Upper lobe of left lung (tissue), 6 donors: ENCODE measurements at regions not wholly inside any gene's neighbourhood (a gene's known extent, or its start where the extent isn't known, plus 50 kb on each side); places are given as distances from the start of the nearest gene placed in this dataset.

ENCODE experiments used
- ATAC-seq, 2 donors: fragments of 200-7000 bp; cut with Tn5 transposase; one replicate each; pipeline ENCODE4 v1.9.1; 2022; ENCODE audit warnings: mild to moderate bottlenecking in 2 of 2, moderate library complexity in 2 of 2; ENCODE audit not compliant: low FRiP score in 2 of 2
- DNase-seq, 2 donors: peaks; one replicate each; pipeline ENCODE4 v3.0.0-alpha.2; 2019 to 2020
- H3K27ac ChIP-seq, 4 donors: fragments of 200-600 bp; sonication (generic); one replicate each; pipeline ENCODE4 v1.5.1; 2016 to 2019
- H3K27me3 ChIP-seq, 4 donors: fragments of 200-600 bp; sonication (generic); one replicate each; pipeline ENCODE4 v1.5.1; 2017 to 2019
- H3K36me3 ChIP-seq, 4 donors: fragments of 200-600 bp; sonication (generic); one replicate each; pipeline ENCODE4 v1.5.1; 2016 to 2019
- H3K4me1 ChIP-seq, 4 donors: fragments of 200-600 bp; sonication (generic); one replicate each; pipeline ENCODE4 v1.5.1; 2018 to 2019
- H3K4me3 ChIP-seq, 4 donors: fragments of 200-600 bp; sonication (generic); one replicate each; pipeline ENCODE4 v1.5.1; 2017 to 2019; ENCODE audit warnings: mild to moderate bottlenecking in 2 of 4, moderate library complexity in 1 of 4
- H3K9me3 ChIP-seq, 4 donors: fragments of 200-600 bp; sonication (generic); one replicate each; pipeline ENCODE4 v1.5.1; 2018 to 2019
- CTCF ChIP-seq, 6 experiments: fragments of 450-650 bp in 4 of 6; fragments of 200-600 bp in 2 of 6; sonication (generic) in 2 of 6; IDR thresholded peaks; one replicate each; pipeline ENCODE4 v1.5.1; 2016 to 2019; ENCODE audit warnings: antibody characterized with exemption in 6 of 6
- EP300 ChIP-seq, 4 donors: sonication (generic); formaldehyde crosslinking; IDR thresholded peaks; one replicate each; pipeline ENCODE4 v1.5.1; 2017; ENCODE audit warnings: antibody characterized with exemption in 4 of 4, control low read depth in 2 of 4
- POLR2A ChIP-seq, 4 donors: fragments of 450-650 bp; IDR thresholded peaks; one replicate each; pipeline ENCODE4 v1.5.1; 2016 to 2017; ENCODE audit warnings: antibody characterized with exemption in 4 of 4, mild to moderate bottlenecking in 2 of 4
- POLR2AphosphoS5 ChIP-seq, 2 donors: sonication (generic); formaldehyde crosslinking; IDR thresholded peaks; one replicate each; pipeline ENCODE4 v1.5.1; 2017; ENCODE audit warnings: antibody characterized with exemption in 2 of 2
- WGBS, 2 donors: methylation state at CpG; one replicate each; pipeline ENCODE4 v1.1.5; 2017 to 2018; 5-methylcytosine and 5-hydroxymethylcytosine counted together
- donor health status: DM: no; HTN: no; CAD: no; lungs with moderate emphysema.
- donor health status: DM: no; HTN: yes; CAD: no; lungs with severe emphysema.

DNA sequence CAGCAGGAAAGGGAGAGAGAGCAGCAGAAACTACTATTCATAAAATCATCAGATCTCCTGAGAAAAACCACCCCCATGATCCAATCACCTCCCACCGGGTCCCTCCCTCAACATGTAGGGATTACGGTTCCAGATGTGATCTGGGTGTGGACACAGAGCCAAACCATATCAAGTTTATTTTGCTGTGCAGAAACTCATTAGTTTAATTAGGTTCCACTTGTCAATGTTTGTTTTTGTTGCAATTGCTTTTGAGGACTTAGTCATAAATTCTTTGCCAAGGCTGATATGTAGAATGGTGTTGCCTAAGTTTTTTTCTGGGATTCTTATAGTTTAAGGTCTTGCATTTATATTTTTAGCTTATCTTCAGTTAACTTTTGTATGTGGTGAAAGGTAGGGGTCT lies 422.0 kb upstream of the HS3ST5 start:
- DNase-seq (no peak), ATAC-seq (no peak)
- no peaks in the 10 kb centered on the region for H3K4me1 ChIP-seq
- H3K9me3 ChIP-seq, result no peaks in the 10 kb centered on the region
- H3K36me3 ChIP-seq, result no peaks in the 10 kb centered on the region
- TF ChIP-seq POLR2A (IDR thresholded peaks at IDR 0.05) (no peak), POLR2AphosphoS5 (IDR thresholded peaks at IDR 0.05) (no peak), EP300 (IDR thresholded peaks at IDR 0.05) (no peak), CTCF (IDR thresholded peaks at IDR 0.05) (no peak)
- WGBS, 2 donors, result 80 to 84% methylated on average over 2 of the region's 2 CpGs
- no peak overlapping the region for H3K27ac ChIP-seq
- no peaks in the 10 kb centered on the region for H3K27me3 ChIP-seq
- no peak overlapping the region for H3K4me3 ChIP-seq

GRCh38 chr6:114762145-114762544 lies 419.3 kb upstream of the HS3ST5 start:
- no peak for TF ChIP-seq EP300 (IDR thresholded peaks at IDR 0.05)
- no peak for TF ChIP-seq POLR2A (IDR thresholded peaks at IDR 0.05)
- TF ChIP-seq POLR2AphosphoS5 (IDR thresholded peaks at IDR 0.05), result no peak
- TF ChIP-seq CTCF (IDR thresholded peaks at IDR 0.05), result no peak
- H3K4me3 ChIP-seq, result no peak overlapping the region
- no peak for DNase-seq

DNA sequence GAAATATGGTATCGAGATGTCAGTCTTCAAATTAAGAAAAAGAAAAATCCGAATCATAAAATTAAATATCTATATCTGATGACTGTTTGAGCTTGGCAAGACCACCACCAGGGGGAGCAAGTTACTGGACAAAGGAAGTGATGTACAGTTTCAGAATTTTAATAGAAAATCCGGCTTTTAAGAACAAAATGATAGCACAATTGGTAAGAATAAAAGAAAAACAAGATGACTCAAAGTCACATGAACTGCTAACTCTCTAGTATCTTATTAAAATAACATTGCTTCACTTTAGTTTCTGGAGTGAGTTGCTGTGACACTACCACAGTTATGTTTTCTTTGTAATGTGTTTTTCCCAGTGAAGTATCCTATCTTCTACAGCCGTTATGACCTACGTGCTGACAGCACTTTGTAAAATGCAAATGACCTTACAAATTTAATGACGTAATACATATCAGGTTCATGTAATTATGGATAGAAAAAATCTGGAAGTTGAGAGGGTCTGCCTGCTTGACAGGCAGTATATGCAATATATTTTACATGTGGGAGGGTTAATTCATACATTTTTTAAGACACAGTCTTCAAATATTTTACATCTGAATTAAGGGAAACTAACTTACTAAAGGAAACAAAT lies 405.3 kb upstream of the HS3ST5 start:
- no peak for ATAC-seq
- Histone ChIP-seq H3K27ac (no peak overlapping the region), H3K36me3 (no peaks in the 10 kb centered on the region), H3K4me1 (no peaks in the 10 kb centered on the region), H3K9me3 (no peaks in the 10 kb centered on the region), H3K4me3 (no peak overlapping the region), H3K27me3 (no peaks in the 10 kb centered on the region)
- WGBS, 2 donors, result 26 to 28% methylated on average over 6 of the region's 6 CpGs
- TF ChIP-seq EP300 (IDR thresholded peaks at IDR 0.05) (no peak), POLR2AphosphoS5 (IDR thresholded peaks at IDR 0.05) (no peak), CTCF (IDR thresholded peaks at IDR 0.05) (peak in 5 of 6 experiments; percentile 20 to 52 (median 37)), POLR2A (IDR thresholded peaks at IDR 0.05) (no peak)
- no peak for DNase-seq

More at GRCh38 chr6:114762145-114762544, 419.3 kb upstream of the HS3ST5 start:
- no peaks in the 10 kb centered on the region for H3K4me1 ChIP-seq
- H3K27me3 ChIP-seq, result no peaks in the 10 kb centered on the region
- H3K36me3 ChIP-seq, result no peaks in the 10 kb centered on the region
- H3K27ac ChIP-seq, result no peak overlapping the region
- H3K9me3 ChIP-seq, result no peaks in the 10 kb centered on the region
- no peak for ATAC-seq
- WGBS, 2 donors, result 47 to 60% methylated on average over 4 of the region's 4 CpGs

GRCh38 chr6:114740547-114740946 lies 397.7 kb upstream of the HS3ST5 start:
- Histone ChIP-seq H3K36me3 (no peaks in the 10 kb centered on the region), H3K4me3 (no peak overlapping the region), H3K27me3 (no peaks in the 10 kb centered on the region), H3K4me1 (no peaks in the 10 kb centered on the region), H3K27ac (no peak overlapping the region), H3K9me3 (no peaks in the 10 kb centered on the region)
- 77 to 88% methylated on average over 2 of the region's 2 CpGs for WGBS, 2 donors
- DNase-seq, result no peak
- ATAC-seq, result no peak
- TF ChIP-seq CTCF (IDR thresholded peaks at IDR 0.05) (no peak), EP300 (IDR thresholded peaks at IDR 0.05) (no peak), POLR2AphosphoS5 (IDR thresholded peaks at IDR 0.05) (no peak), POLR2A (IDR thresholded peaks at IDR 0.05) (no peak)

GRCh38 chr6:114739656-114740055 lies 396.8 kb upstream of the HS3ST5 start:
- Histone ChIP-seq H3K9me3 (no peaks in the 10 kb centered on the region), H3K36me3 (no peaks in the 10 kb centered on the region), H3K4me1 (no peaks in the 10 kb centered on the region), H3K4me3 (no peak overlapping the region), H3K27me3 (no peaks in the 10 kb centered on the region), H3K27ac (no peak overlapping the region)
- 76 to 92% methylated on average over 1 of the region's 1 CpG for WGBS, 2 donors
- ATAC-seq, result no peak
- no peak for DNase-seq
- TF ChIP-seq POLR2AphosphoS5 (IDR thresholded peaks at IDR 0.05) (no peak), EP300 (IDR thresholded peaks at IDR 0.05) (no peak), POLR2A (IDR thresholded peaks at IDR 0.05) (no peak), CTCF (IDR thresholded peaks at IDR 0.05) (no peak)
